ENCODE measurements at regions not wholly inside any gene's neighbourhood (a gene's known extent, or its start where the extent isn't known, plus 50 kb on each side); places are given as distances from the start of the nearest gene placed in this dataset.
A peak's percentile ranks its signal among the peaks of the same experiment; 100 is the strongest.

- TF ChIP-seq, protein P1, sequence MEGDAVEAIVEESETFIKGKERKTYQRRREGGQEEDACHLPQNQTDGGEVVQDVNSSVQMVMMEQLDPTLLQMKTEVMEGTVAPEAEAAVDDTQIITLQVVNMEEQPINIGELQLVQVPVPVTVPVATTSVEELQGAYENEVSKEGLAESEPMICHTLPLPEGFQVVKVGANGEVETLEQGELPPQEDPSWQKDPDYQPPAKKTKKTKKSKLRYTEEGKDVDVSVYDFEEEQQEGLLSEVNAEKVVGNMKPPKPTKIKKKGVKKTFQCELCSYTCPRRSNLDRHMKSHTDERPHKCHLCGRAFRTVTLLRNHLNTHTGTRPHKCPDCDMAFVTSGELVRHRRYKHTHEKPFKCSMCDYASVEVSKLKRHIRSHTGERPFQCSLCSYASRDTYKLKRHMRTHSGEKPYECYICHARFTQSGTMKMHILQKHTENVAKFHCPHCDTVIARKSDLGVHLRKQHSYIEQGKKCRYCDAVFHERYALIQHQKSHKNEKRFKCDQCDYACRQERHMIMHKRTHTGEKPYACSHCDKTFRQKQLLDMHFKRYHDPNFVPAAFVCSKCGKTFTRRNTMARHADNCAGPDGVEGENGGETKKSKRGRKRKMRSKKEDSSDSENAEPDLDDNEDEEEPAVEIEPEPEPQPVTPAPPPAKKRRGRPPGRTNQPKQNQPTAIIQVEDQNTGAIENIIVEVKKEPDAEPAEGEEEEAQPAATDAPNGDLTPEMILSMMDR (IDR thresholded peaks at IDR 0.05; ENCODE audit: low read depth, low read length): peak; percentile 58
- no peak for TF ChIP-seq EZH2phosphoT487 (IDR thresholded peaks at IDR 0.05; ENCODE audit: low read depth)
These were observed 105.6 kb upstream of the COL1A2 start for GRCh38 chr7:94289071-94289470.

Measured in OCI-LY3 (cell line).